Effector memory CD4-positive, alpha-beta T cell (primary cell): ENCODE measurements at regions not wholly inside any gene's neighbourhood (a gene's known extent, or its start where the extent isn't known, plus 50 kb on each side); places are given as distances from the start of the nearest gene placed in this dataset.

Experiments
- DNase-seq, 3 donors: peaks; one replicate each; pipeline ENCODE4 v3.0.0-alpha.2; 2020
- H3K27ac ChIP-seq: 2 replicates; pipeline ENCODE4 v1.7.0; 2013; ENCODE audit warnings: mild to moderate bottlenecking, low read length, moderate library complexity; ENCODE audit not compliant: insufficient read depth, poor library complexity, severe bottlenecking
- H3K27me3 ChIP-seq: replicated peaks from 2 replicates; pipeline ENCODE4 v1.7.0; 2013; ENCODE audit warnings: mild to moderate bottlenecking, low read length; ENCODE audit not compliant: insufficient read depth, control insufficient read depth, poor library complexity, severe bottlenecking
- H3K36me3 ChIP-seq: 2 replicates; pipeline ENCODE4 v1.7.0; 2013; ENCODE audit warnings: mild to moderate bottlenecking, low read length, moderate library complexity; ENCODE audit not compliant: control insufficient read depth, insufficient read depth
- H3K4me1 ChIP-seq: 2 replicates; pipeline ENCODE4 v1.7.0; 2013; ENCODE audit warnings: low read length, mild to moderate bottlenecking; ENCODE audit not compliant: control insufficient read depth, insufficient read depth, poor library complexity, severe bottlenecking
- H3K4me3 ChIP-seq: 2 replicates; pipeline ENCODE4 v1.7.0; 2013; ENCODE audit warnings: low read length, low read depth, mild to moderate bottlenecking; ENCODE audit not compliant: insufficient read depth, poor library complexity, severe bottlenecking
- H3K9me3 ChIP-seq: 2 replicates; pipeline ENCODE4 v1.7.0; 2013; ENCODE audit warnings: mild to moderate bottlenecking, low read length, moderate library complexity; ENCODE audit not compliant: control insufficient read depth

GRCh38 chr11:70739811-70740487, 341.6 kb downstream of the CTTN start:
- H3K9me3 ChIP-seq, result no peaks in the 10 kb centered on the region
- no peak overlapping the region for H3K4me3 ChIP-seq
- peaks cover 6% of the 10 kb centered on the region for H3K27me3 ChIP-seq
- H3K27ac ChIP-seq, result no peak overlapping the region
- no peak for DNase-seq
- no peaks in the 10 kb centered on the region for H3K4me1 ChIP-seq
- no peaks in the 10 kb centered on the region for H3K36me3 ChIP-seq

- no peaks in the 10 kb centered on the region for H3K36me3 ChIP-seq
- no peak overlapping the region for H3K27ac ChIP-seq
- DNase-seq, result no peak
- no peaks in the 10 kb centered on the region for H3K9me3 ChIP-seq
- H3K4me1 ChIP-seq, result no peaks in the 10 kb centered on the region
- no peak overlapping the region for H3K4me3 ChIP-seq
- peaks cover 6% of the 10 kb centered on the region for H3K27me3 ChIP-seq
Measured at GRCh38 chr11:70740488-70740851, 342.1 kb downstream of the CTTN start.

- DNase-seq, result no peak
- Histone ChIP-seq H3K4me1 (no peaks in the 10 kb centered on the region), H3K4me3 (no peak overlapping the region), H3K36me3 (no peaks in the 10 kb centered on the region), H3K27me3 (peaks cover 6% of the 10 kb centered on the region), H3K9me3 (no peaks in the 10 kb centered on the region), H3K27ac (no peak overlapping the region)
Measured at GRCh38 chr11:70741085-70741484, 342.8 kb downstream of the CTTN start.

- H3K27me3 ChIP-seq, result peaks cover 6% of the 10 kb centered on the region
- H3K9me3 ChIP-seq, result no peaks in the 10 kb centered on the region
Measured at GRCh38 chr11:70742553-70743291, 344.4 kb downstream of the CTTN start.

GRCh38 chr11:70743329-70743728, 345.0 kb downstream of the CTTN start:
- Histone ChIP-seq H3K36me3 (no peaks in the 10 kb centered on the region), H3K27me3 (peaks cover 6% of the 10 kb centered on the region), H3K27ac (no peak overlapping the region), H3K9me3 (no peaks in the 10 kb centered on the region), H3K4me3 (no peak overlapping the region), H3K4me1 (no peaks in the 10 kb centered on the region)
- no peak for DNase-seq

More at GRCh38 chr11:70742553-70743291, 344.4 kb downstream of the CTTN start:
- H3K27ac ChIP-seq, result no peak overlapping the region
- DNase-seq, result no peak
- H3K4me3 ChIP-seq, result no peak overlapping the region
- no peaks in the 10 kb centered on the region for H3K4me1 ChIP-seq
- no peaks in the 10 kb centered on the region for H3K36me3 ChIP-seq

- Histone ChIP-seq H3K36me3 (no peaks in the 10 kb centered on the region), H3K4me3 (no peak overlapping the region), H3K9me3 (no peaks in the 10 kb centered on the region), H3K4me1 (no peaks in the 10 kb centered on the region), H3K27me3 (peaks cover 6% of the 10 kb centered on the region), H3K27ac (no peak overlapping the region)
- no peak for DNase-seq
Measured at GRCh38 chr11:70743941-70744351, 345.6 kb downstream of the CTTN start.

- no peak for DNase-seq
- Histone ChIP-seq H3K4me1 (no peaks in the 10 kb centered on the region), H3K9me3 (no peaks in the 10 kb centered on the region), H3K4me3 (no peak overlapping the region), H3K27me3 (peaks cover 6% of the 10 kb centered on the region), H3K36me3 (no peaks in the 10 kb centered on the region), H3K27ac (no peak overlapping the region)
Measured at GRCh38 chr11:70744396-70745185, 346.3 kb downstream of the CTTN start.

GRCh38 chr11:70745451-70745850, 347.1 kb downstream of the CTTN start:
- DNase-seq, result no peak

GRCh38 chr11:70745941-70746340, 347.6 kb downstream of the CTTN start:
- no peak for DNase-seq

More at GRCh38 chr11:70745451-70745850, 347.1 kb downstream of the CTTN start:
- Histone ChIP-seq H3K4me1 (no peaks in the 10 kb centered on the region), H3K27me3 (peaks cover 6% of the 10 kb centered on the region), H3K4me3 (no peak overlapping the region), H3K9me3 (no peaks in the 10 kb centered on the region), H3K27ac (no peak overlapping the region), H3K36me3 (no peaks in the 10 kb centered on the region)

GRCh38 chr11:70746351-70746750, 348.0 kb downstream of the CTTN start:
- no peak overlapping the region for H3K4me3 ChIP-seq
- H3K4me1 ChIP-seq, result no peaks in the 10 kb centered on the region
- H3K36me3 ChIP-seq, result no peaks in the 10 kb centered on the region
- H3K27me3 ChIP-seq, result peaks cover 6% of the 10 kb centered on the region
- no peaks in the 10 kb centered on the region for H3K9me3 ChIP-seq
- DNase-seq, result no peak
- no peak overlapping the region for H3K27ac ChIP-seq

More at GRCh38 chr11:70745941-70746340, 347.6 kb downstream of the CTTN start:
- Histone ChIP-seq H3K27ac (no peak overlapping the region), H3K36me3 (no peaks in the 10 kb centered on the region), H3K4me3 (no peak overlapping the region), H3K9me3 (no peaks in the 10 kb centered on the region), H3K27me3 (peaks cover 6% of the 10 kb centered on the region), H3K4me1 (no peaks in the 10 kb centered on the region)
